HepG2 (cell line): ENCODE measurements at regions not wholly inside any gene's neighbourhood (a gene's known extent, or its start where the extent isn't known, plus 50 kb on each side); places are given as distances from the start of the nearest gene placed in this dataset.

Experiments
- ATAC-seq: fragments of 200-7000 bp; cut with Tn5 transposase; 3 replicates; pipeline ENCODE4 v1.9.1; 2020; ENCODE audit warnings: mild to moderate bottlenecking, moderate library complexity
- BruUV-seq: library from RNA; stranded (reverse); fragments of 400-500 nt; replicated peaks from 2 replicates; lab custom pipeline; 2021; lab: Mats Ljungman, UMichigan
- CTCF ChIA-PET: fragments of 300-600 bp; formaldehyde crosslinking; extraction: SDS; loops from one replicate; lab custom pipeline; 2021; ENCODE audit warnings: low total read pairs, inconsistent platforms, low intra/inter-chr PET ratio; lab: Yijun Ruan, JAX
- POLR2A ChIA-PET: fragments of 350-600 bp; sonication (Branson Sonifier 250); formaldehyde crosslinking; loops from one replicate; lab custom pipeline; 2020; ENCODE audit warnings: antibody characterized with exemption, inconsistent platforms; lab: Yijun Ruan, JAX
- DNase-seq: peaks from one replicate; pipeline ENCODE4 v3.0.0-alpha.2; 2015; ENCODE audit warnings: low spot score
- FAIRE-seq: peaks from 3 replicates; lab custom pipeline; 2011; peaks lifted over from hg19 to GRCh38; lab: Jason Lieb, UNC
- H2AFZ ChIP-seq: one replicate; pipeline ENCODE4 v1.6.1; 2011; ENCODE audit warnings: low read length, inconsistent platforms
- H3K27ac ChIP-seq: fragments of 300-600 bp; 3 replicates; pipeline ENCODE4 v1.8.0; 2011; ENCODE audit warnings: mixed run types, mild to moderate bottlenecking, mixed read lengths, low read length, inconsistent platforms; ENCODE audit not compliant: insufficient read depth; ENCODE audit errors: extremely low read length
- H3K27me3 ChIP-seq, 2 experiments: fragments of 200-600 bp in 1 of 2; 2 replicates in 1 of 2; 3 replicates in 1 of 2; pipeline versions ENCODE4 v1.6.0 to v1.8.0; 2011; ENCODE audit warnings: low read length in 2 of 2, mild to moderate bottlenecking in 2 of 2, moderate library complexity in 2 of 2, inconsistent platforms in 1 of 2; ENCODE audit not compliant: insufficient read depth in 2 of 2, control insufficient read depth in 1 of 2
- H3K36me3 ChIP-seq, 2 experiments: fragments of 200-600 bp in 1 of 2; replicated peaks in 1 of 2; 2 replicates in 1 of 2; 3 replicates in 1 of 2; pipeline versions ENCODE4 v1.5.1 to v1.8.0; 2011; ENCODE audit warnings: low read length in 2 of 2, inconsistent platforms in 1 of 2; ENCODE audit not compliant: insufficient read depth in 2 of 2, control insufficient read depth in 1 of 2
- H3K4me1 ChIP-seq: 2 replicates; pipeline ENCODE4 v1.5.1; 2012; ENCODE audit warnings: low read length, inconsistent platforms; ENCODE audit not compliant: insufficient read depth
- H3K4me2 ChIP-seq: 2 replicates; pipeline ENCODE4 v1.6.0; 2011; ENCODE audit warnings: low read depth, low read length, inconsistent platforms
- H3K4me3 ChIP-seq, 3 experiments: fragments of 200-600 bp in 1 of 3; sonication (generic), shearing (Covaris generic) in 1 of 3; replicated peaks in 1 of 3; 2 replicates each; pipeline ENCODE4 v1.5.1; 2011 to 2016; ENCODE audit warnings: low read length in 3 of 3, inconsistent platforms in 2 of 3, low read depth in 2 of 3, mild to moderate bottlenecking in 2 of 3, control low read depth in 1 of 3, mixed read lengths in 1 of 3; ENCODE audit not compliant: insufficient read depth in 1 of 3
- H3K79me2 ChIP-seq: one replicate; pipeline ENCODE4 v1.6.1; 2011; ENCODE audit warnings: low read length, inconsistent platforms; ENCODE audit not compliant: insufficient read depth
- H3K9ac ChIP-seq: 2 replicates; pipeline ENCODE4 v1.6.0; 2011; ENCODE audit warnings: mild to moderate bottlenecking, low read depth, low read length, inconsistent platforms; ENCODE audit not compliant: insufficient read depth
- H3K9me3 ChIP-seq: 2 replicates; pipeline ENCODE4 v1.5.1; 2012; ENCODE audit warnings: mild to moderate bottlenecking, low read length
- H4K20me1 ChIP-seq: 2 replicates; pipeline ENCODE4 v1.6.0; 2011; ENCODE audit warnings: inconsistent platforms, mild to moderate bottlenecking, low read length, moderate library complexity; ENCODE audit not compliant: insufficient read depth
- ADNP ChIP-seq: sonication (generic); formaldehyde crosslinking; IDR thresholded peaks from 2 replicates; pipeline ENCODE4 v1.4.0; 2020; ENCODE audit warnings: missing genetic modification reagents
- CCAR2 ChIP-seq: fragments of 200-400 bp; formaldehyde crosslinking; optimal IDR thresholded peaks from 2 replicates; pipeline ENCODE3; 2018; ENCODE audit warnings: low read depth, mild to moderate bottlenecking, low read length, moderate library complexity
- CSRNP1 ChIP-seq: sonication (generic); formaldehyde crosslinking; IDR thresholded peaks from 2 replicates; pipeline ENCODE4 v1.8.1; 2023; ENCODE audit warnings: mild to moderate bottlenecking, missing genetic modification reagents
- FOXP4 ChIP-seq: sonication (generic); formaldehyde crosslinking; IDR thresholded peaks from 2 replicates; pipeline ENCODE4 v1.4.0; 2020; ENCODE audit warnings: missing genetic modification reagents
- GABPA ChIP-seq, 2 experiments: IDR thresholded peaks; 2 replicates each; pipeline ENCODE4 v1.6.1; 2011 to 2016; ENCODE audit warnings: low read depth in 2 of 2, low read length in 1 of 2, missing biosample characterization in 1 of 2, missing genetic modification characterization in 1 of 2
- MED8 ChIP-seq: sonication (generic); formaldehyde crosslinking; IDR thresholded peaks from 2 replicates; pipeline ENCODE4 v1.8.1; 2023; ENCODE audit warnings: mild to moderate bottlenecking, missing genetic modification reagents; ENCODE audit not compliant: insufficient replicate concordance
- NAIF1 ChIP-seq: sonication (generic); formaldehyde crosslinking; IDR thresholded peaks from 2 replicates; pipeline ENCODE4 v1.5.0; 2020; ENCODE audit warnings: mild to moderate bottlenecking, missing genetic modification reagents, borderline replicate concordance
- PAF1 ChIP-seq: IDR thresholded peaks from 2 replicates; pipeline ENCODE4 v1.6.1; 2016; ENCODE audit warnings: missing genetic modification reagents, missing compliant biosample characterization
- PAWR ChIP-seq: sonication (generic); formaldehyde crosslinking; IDR thresholded peaks from 2 replicates; pipeline ENCODE4 v1.4.0; 2020; ENCODE audit warnings: missing genetic modification reagents, mild to moderate bottlenecking, borderline replicate concordance
- SP5 ChIP-seq: IDR thresholded peaks from 2 replicates; pipeline ENCODE4 v1.6.1; 2016; ENCODE audit warnings: low read depth, borderline replicate concordance
- THRA ChIP-seq: sonication (generic); formaldehyde crosslinking; IDR thresholded peaks from 2 replicates; pipeline ENCODE4 v1.4.0; 2020; ENCODE audit warnings: missing genetic modification reagents, borderline replicate concordance
- ZBTB10 ChIP-seq: sonication (generic); formaldehyde crosslinking; IDR thresholded peaks from 2 replicates; pipeline ENCODE4 v1.4.0; 2020; ENCODE audit warnings: missing genetic modification reagents, borderline replicate concordance
- ZBTB42 ChIP-seq: sonication (generic); formaldehyde crosslinking; IDR thresholded peaks from 2 replicates; pipeline ENCODE4 v1.5.0; 2020; ENCODE audit warnings: mild to moderate bottlenecking, missing genetic modification reagents
- ZMYM2 ChIP-seq: sonication (generic); formaldehyde crosslinking; IDR thresholded peaks from 2 replicates; pipeline ENCODE4 v1.8.0; 2022; ENCODE audit warnings: mild to moderate bottlenecking, missing genetic modification reagents
- ZNF232 ChIP-seq: sonication (generic); formaldehyde crosslinking; IDR thresholded peaks from 2 replicates; pipeline ENCODE4 v1.4.0; 2020; ENCODE audit warnings: missing genetic modification reagents, borderline replicate concordance
- ZNF256 ChIP-seq: sonication (generic); formaldehyde crosslinking; conservative IDR thresholded peaks from 2 replicates; pipeline ENCODE4 v1.4.0; 2020; ENCODE audit warnings: missing genetic modification reagents
- ZNF446 ChIP-seq: sonication (generic); formaldehyde crosslinking; IDR thresholded peaks from 2 replicates; pipeline ENCODE4 v1.5.0; 2020; ENCODE audit warnings: mild to moderate bottlenecking, missing genetic modification reagents
- ZNF549 ChIP-seq: sonication (generic); formaldehyde crosslinking; IDR thresholded peaks from 2 replicates; pipeline ENCODE4 v1.5.0; 2020; ENCODE audit warnings: missing genetic modification reagents
- WGBS: methylation state at CpG from one replicate; pipeline ENCODE4 v1.1.6; 2017; ENCODE audit warnings: low lambda C conversion rate; 5-methylcytosine and 5-hydroxymethylcytosine counted together
- in situ Hi-C: cut with HindIII; loops from 2 replicates; pipeline ENCODE4 v1.10.0; 2017; ENCODE audit warnings: low pct_unique_long_range_greater_than_20kb; ENCODE audit not compliant: extremely low pct_ligation_motif_present
- intact Hi-C: fragments of 100-400 bp; cut with micrococcal nuclease; formaldehyde crosslinking; loops from one replicate; pipeline ENCODE4 v1.10.0; 2022; ENCODE audit not compliant: unreplicated experiment

- POLR2A ChIA-PET, result no interaction called here
- H3K9me3 ChIP-seq, result peaks cover 71% of the 10 kb centered on the region
- no peak for ATAC-seq
- H3K4me1 ChIP-seq, result no peaks in the 10 kb centered on the region
- no peak overlapping the region for H3K27ac ChIP-seq
- TF ChIP-seq ZBTB42 (no peak), MED8 (CRISPR knock-in tag) (no peak), GABPA (IDR thresholded peaks at IDR 0.05; ENCODE audit: low read depth, low read length) (no peak), GABPA (CRISPR knock-in tag; IDR thresholded peaks at IDR 0.05; ENCODE audit: low read depth) (no peak), PAF1 (CRISPR knock-in tag) (no peak), ZBTB10 (no peak), ZMYM2 (CRISPR knock-in tag) (no peak), ZNF232 (no peak), PAWR (CRISPR knock-in tag) (no peak), CCAR2 (no peak), NAIF1 (CRISPR knock-in tag) (no peak), THRA (CRISPR knock-in tag) (no peak), ZNF446 (no peak), ZNF256 (CRISPR knock-in tag) (no peak), ZNF549 (CRISPR knock-in tag) (no peak), CSRNP1 (CRISPR knock-in tag) (no peak), FOXP4 (CRISPR knock-in tag) (no peak), SP5 (CRISPR knock-in tag) (no peak), ADNP (CRISPR knock-in tag) (no peak)
- CTCF ChIA-PET, result no interaction called here
- no peaks in the 10 kb centered on the region for H4K20me1 ChIP-seq
- 47% methylated on average over 4 of the region's 4 CpGs for WGBS
- H2AFZ ChIP-seq, result no peak overlapping the region
- BruUV-seq, result no TSS peak
- FAIRE-seq, result no peak
- H3K79me2 ChIP-seq, result no peaks in the 10 kb centered on the region
- H3K4me2 ChIP-seq, result no peak overlapping the region
- no peak overlapping the region for H3K4me3 ChIP-seq
- no peaks in the 10 kb centered on the region for H3K36me3 ChIP-seq
- in situ Hi-C loops (no loop called here), intact Hi-C loops (no loop called here)
- no peak for DNase-seq
- H3K27me3 ChIP-seq, result no peaks in the 10 kb centered on the region
- no peak overlapping the region for H3K9ac ChIP-seq
Observed at GRCh38 chr2:122830157-122830556, 1074.7 kb downstream of the TSN start.
